ENCODE measurements at regions not wholly inside any gene's neighbourhood (a gene's known extent, or its start where the extent isn't known, plus 50 kb on each side); places are given as distances from the start of the nearest gene placed in this dataset.

DNA sequence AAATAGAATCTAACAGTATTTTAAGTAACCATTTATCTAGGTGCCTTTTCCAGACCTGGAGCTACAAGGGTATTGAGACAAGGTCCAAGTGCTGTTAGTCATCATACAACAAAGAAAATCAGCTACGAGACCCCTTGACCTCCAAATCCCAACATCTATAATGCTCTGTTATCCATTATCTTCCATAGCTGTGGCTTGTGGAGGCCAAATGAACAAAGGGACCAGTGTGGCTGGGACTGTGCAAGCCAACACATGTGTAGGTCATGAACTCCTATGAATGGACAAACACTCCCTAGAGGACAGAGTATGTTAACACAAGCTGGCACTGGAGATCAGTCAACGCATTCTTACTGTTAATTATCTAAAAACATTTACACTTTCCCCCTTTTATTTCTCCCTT is 374.5 kb downstream of the EMP1 start:
- no peaks in the 10 kb centered on the region for H3K36me3 ChIP-seq (replicated peaks; ENCODE audit: insufficient read depth, low read length)

DNA sequence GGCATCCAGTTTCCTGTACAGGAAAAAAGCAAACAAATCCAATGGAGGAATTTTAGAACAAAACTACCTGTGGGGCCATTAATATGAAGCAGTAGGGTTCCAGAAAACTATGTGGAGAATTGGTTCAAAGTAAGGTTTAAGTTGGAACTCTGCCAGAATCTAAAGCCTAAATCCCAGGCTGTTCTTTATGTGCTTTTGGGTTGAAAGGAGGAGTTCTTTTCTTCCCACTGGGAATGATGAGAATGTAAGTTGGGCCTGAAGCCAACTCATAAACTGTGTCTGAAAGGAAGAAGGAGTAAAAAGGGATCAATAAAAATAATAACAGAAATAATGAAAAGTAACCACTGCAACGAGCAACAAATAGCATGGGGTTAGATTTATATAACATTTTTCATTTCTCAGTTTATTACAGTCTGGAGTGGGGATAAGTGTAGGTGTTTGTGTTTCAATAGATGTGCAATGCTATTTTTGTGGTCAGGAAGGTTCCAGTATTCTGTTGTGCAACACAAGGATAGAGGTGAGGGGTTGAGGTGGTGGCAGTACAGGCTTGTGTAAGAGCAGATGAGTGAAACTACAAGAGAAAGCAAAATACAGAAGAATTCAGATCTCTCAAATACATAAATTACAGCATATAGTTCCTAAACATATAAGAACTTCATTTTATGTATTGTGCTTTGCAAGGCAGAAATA is 373.6 kb downstream of the EMP1 start:
- Histone ChIP-seq H3K9me2 (replicated peaks; ENCODE audit: insufficient read depth, low read length) (no peaks in the 10 kb centered on the region), H3K4me1 (ENCODE audit: low read length) (no peaks in the 10 kb centered on the region), H3K79me2 (ENCODE audit: low read length) (no peaks in the 10 kb centered on the region), H3K9ac (ENCODE audit: low read length) (no peak overlapping the region), H3K4me2 (ENCODE audit: low read depth, low read length) (no peak overlapping the region), H2AFZ (ENCODE audit: low read length) (no peak overlapping the region), H3K27me3 (replicated peaks; ENCODE audit: insufficient read depth, low read length) (no peaks in the 10 kb centered on the region), H3K27ac (ENCODE audit: low read length) (no peak overlapping the region), H3F3A (ENCODE audit: insufficient read depth, low read length) (no peaks in the 10 kb centered on the region), H3K4me3 (ENCODE audit: low read length) (no peak overlapping the region), H3K9me3 (replicated peaks; ENCODE audit: insufficient read depth, low read length) (no peaks in the 10 kb centered on the region), H4K20me1 (ENCODE audit: insufficient read depth, low read length) (no peaks in the 10 kb centered on the region), H3K36me3 (replicated peaks; ENCODE audit: insufficient read depth, low read length) (no peaks in the 10 kb centered on the region)
- DNase-seq, result no peak
- no peak for TF ChIP-seq EZH2 (optimal IDR thresholded peaks at IDR 0.05; ENCODE audit: low read depth, low read length)
- TF ChIP-seq, protein P1, sequence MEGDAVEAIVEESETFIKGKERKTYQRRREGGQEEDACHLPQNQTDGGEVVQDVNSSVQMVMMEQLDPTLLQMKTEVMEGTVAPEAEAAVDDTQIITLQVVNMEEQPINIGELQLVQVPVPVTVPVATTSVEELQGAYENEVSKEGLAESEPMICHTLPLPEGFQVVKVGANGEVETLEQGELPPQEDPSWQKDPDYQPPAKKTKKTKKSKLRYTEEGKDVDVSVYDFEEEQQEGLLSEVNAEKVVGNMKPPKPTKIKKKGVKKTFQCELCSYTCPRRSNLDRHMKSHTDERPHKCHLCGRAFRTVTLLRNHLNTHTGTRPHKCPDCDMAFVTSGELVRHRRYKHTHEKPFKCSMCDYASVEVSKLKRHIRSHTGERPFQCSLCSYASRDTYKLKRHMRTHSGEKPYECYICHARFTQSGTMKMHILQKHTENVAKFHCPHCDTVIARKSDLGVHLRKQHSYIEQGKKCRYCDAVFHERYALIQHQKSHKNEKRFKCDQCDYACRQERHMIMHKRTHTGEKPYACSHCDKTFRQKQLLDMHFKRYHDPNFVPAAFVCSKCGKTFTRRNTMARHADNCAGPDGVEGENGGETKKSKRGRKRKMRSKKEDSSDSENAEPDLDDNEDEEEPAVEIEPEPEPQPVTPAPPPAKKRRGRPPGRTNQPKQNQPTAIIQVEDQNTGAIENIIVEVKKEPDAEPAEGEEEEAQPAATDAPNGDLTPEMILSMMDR (IDR thresholded peaks at IDR 0.05; ENCODE audit: low read length), result no peak

More for the DNA sequence above, 374.5 kb downstream of the EMP1 start:
- Histone ChIP-seq H4K20me1 (ENCODE audit: insufficient read depth, low read length) (no peaks in the 10 kb centered on the region), H3K79me2 (ENCODE audit: low read length) (no peaks in the 10 kb centered on the region), H3K9ac (ENCODE audit: low read length) (no peak overlapping the region), H2AFZ (ENCODE audit: low read length) (no peak overlapping the region), H3K9me3 (replicated peaks; ENCODE audit: insufficient read depth, low read length) (no peaks in the 10 kb centered on the region), H3K4me2 (ENCODE audit: low read depth, low read length) (no peak overlapping the region), H3K4me3 (ENCODE audit: low read length) (no peak overlapping the region), H3K27me3 (replicated peaks; ENCODE audit: insufficient read depth, low read length) (no peaks in the 10 kb centered on the region), H3F3A (ENCODE audit: insufficient read depth, low read length) (no peaks in the 10 kb centered on the region), H3K4me1 (ENCODE audit: low read length) (no peaks in the 10 kb centered on the region), H3K9me2 (replicated peaks; ENCODE audit: insufficient read depth, low read length) (no peaks in the 10 kb centered on the region), H3K27ac (ENCODE audit: low read length) (no peak overlapping the region)
- no peak for DNase-seq
- TF ChIP-seq EZH2 (optimal IDR thresholded peaks at IDR 0.05; ENCODE audit: low read depth, low read length), result no peak
- TF ChIP-seq, protein P1 (IDR thresholded peaks at IDR 0.05; ENCODE audit: low read length), result no peak
- TF ChIP-seq EZH2phosphoT487 (IDR thresholded peaks at IDR 0.05; ENCODE audit: low read length), result no peak

DNA sequence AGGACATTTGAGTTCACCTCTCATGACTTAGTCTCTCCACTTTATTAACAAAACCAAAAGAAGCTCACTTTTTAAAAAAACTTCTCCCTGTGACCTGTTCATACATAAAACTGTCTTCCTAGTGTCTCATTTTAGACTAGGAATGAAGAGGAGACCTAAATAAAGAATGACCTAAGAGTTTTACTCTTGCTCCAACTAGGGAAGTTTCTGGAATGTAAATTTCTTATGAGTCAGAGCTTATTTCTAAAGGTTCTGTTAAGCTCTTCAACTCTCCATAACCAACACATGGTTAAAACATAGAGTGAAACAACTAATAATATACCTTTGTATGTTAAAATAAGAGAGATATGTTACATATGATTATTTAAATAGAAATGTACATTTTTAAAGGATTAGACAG is 369.8 kb downstream of the EMP1 start:
- no peak overlapping the region for H2AFZ ChIP-seq (ENCODE audit: low read length)
- H3K9me2 ChIP-seq (replicated peaks; ENCODE audit: insufficient read depth, low read length), result no peaks in the 10 kb centered on the region
- no peaks in the 10 kb centered on the region for H3K9me3 ChIP-seq (replicated peaks; ENCODE audit: insufficient read depth, low read length)
- DNase-seq, result no peak
- no peak overlapping the region for H3K4me3 ChIP-seq (ENCODE audit: low read length)
- no peaks in the 10 kb centered on the region for H3K4me1 ChIP-seq (ENCODE audit: low read length)
- H3K4me2 ChIP-seq (ENCODE audit: low read depth, low read length), result no peak overlapping the region
- no peaks in the 10 kb centered on the region for H4K20me1 ChIP-seq (ENCODE audit: insufficient read depth, low read length)
- no peaks in the 10 kb centered on the region for H3K27me3 ChIP-seq (replicated peaks; ENCODE audit: insufficient read depth, low read length)
- no peak overlapping the region for H3K9ac ChIP-seq (ENCODE audit: low read length)
- H3K36me3 ChIP-seq (replicated peaks; ENCODE audit: insufficient read depth, low read length), result no peaks in the 10 kb centered on the region
- no peaks in the 10 kb centered on the region for H3F3A ChIP-seq (ENCODE audit: insufficient read depth, low read length)
- TF ChIP-seq EZH2 (optimal IDR thresholded peaks at IDR 0.05; ENCODE audit: low read depth, low read length) (no peak), EZH2phosphoT487 (IDR thresholded peaks at IDR 0.05; ENCODE audit: low read length) (no peak)
- TF ChIP-seq, protein P1 (IDR thresholded peaks at IDR 0.05; ENCODE audit: low read length), result no peak
- no peaks in the 10 kb centered on the region for H3K79me2 ChIP-seq (ENCODE audit: low read length)
- no peak overlapping the region for H3K27ac ChIP-seq (ENCODE audit: low read length)

Data from MM.1S (cell line).